H9 (cell line): ENCODE measurements at regions not wholly inside any gene's neighbourhood (a gene's known extent, or its start where the extent isn't known, plus 50 kb on each side); places are given as distances from the start of the nearest gene placed in this dataset.

Experiments
- DNase-seq: peaks from one replicate; pipeline ENCODE4 v3.0.0-alpha.2; 2017
- H2AFZ ChIP-seq: one replicate; pipeline ENCODE4 v1.6.1; 2013; ENCODE audit warnings: mild to moderate bottlenecking, low read length, control low read depth, moderate library complexity
- H2AK5ac ChIP-seq: 2 replicates; pipeline ENCODE4 v1.6.1; 2013; ENCODE audit warnings: low read length, control low read depth, mixed read lengths; ENCODE audit not compliant: insufficient read length
- H2BK120ac ChIP-seq: one replicate; pipeline ENCODE4 v1.6.1; 2013; ENCODE audit warnings: low read depth, mild to moderate bottlenecking, low read length, control low read depth, inconsistent platforms; ENCODE audit not compliant: poor library complexity, severe bottlenecking
- H2BK12ac ChIP-seq: 2 replicates; pipeline ENCODE4 v1.6.1; 2013; ENCODE audit warnings: low read length, control low read depth, mixed read lengths, low read depth; ENCODE audit not compliant: insufficient read length
- H2BK15ac ChIP-seq: 2 replicates; pipeline ENCODE4 v1.6.1; 2013; ENCODE audit warnings: low read depth, low read length, control low read depth
- H2BK20ac ChIP-seq: one replicate; pipeline ENCODE4 v1.6.1; 2013; ENCODE audit warnings: low read depth, mild to moderate bottlenecking, low read length, control low read depth, inconsistent platforms; ENCODE audit not compliant: poor library complexity, severe bottlenecking
- H2BK5ac ChIP-seq: 2 replicates; pipeline ENCODE4 v1.6.1; 2013; ENCODE audit warnings: low read length, control low read depth, mixed read lengths; ENCODE audit not compliant: insufficient read length
- H3K14ac ChIP-seq: 2 replicates; pipeline ENCODE4 v1.6.1; 2013; ENCODE audit warnings: low read length, control low read depth; ENCODE audit not compliant: insufficient read depth
- H3K18ac ChIP-seq: 2 replicates; pipeline ENCODE4 v1.6.1; 2013; ENCODE audit warnings: low read depth, mild to moderate bottlenecking, mixed read lengths, low read length, control low read depth; ENCODE audit not compliant: insufficient read length
- H3K23ac ChIP-seq: 2 replicates; pipeline ENCODE4 v1.6.1; 2013; ENCODE audit warnings: low read length, control low read depth, mixed read lengths, low read depth; ENCODE audit not compliant: insufficient read length
- H3K23me2 ChIP-seq: 2 replicates; pipeline ENCODE4 v1.6.1; 2013; ENCODE audit warnings: low read depth, mild to moderate bottlenecking, mixed read lengths, low read length, control low read depth; ENCODE audit not compliant: insufficient read length, poor library complexity, severe bottlenecking
- H3K27ac ChIP-seq: 2 replicates; pipeline ENCODE4 v1.5.1; 2013; ENCODE audit warnings: low read length, control low read depth, mixed read lengths, low read depth; ENCODE audit not compliant: insufficient read length
- H3K27me3 ChIP-seq: 2 replicates; pipeline ENCODE4 v1.6.1; 2013; ENCODE audit warnings: low read length, control low read depth, inconsistent platforms; ENCODE audit not compliant: insufficient read depth
- H3K4ac ChIP-seq: 2 replicates; pipeline ENCODE4 v1.6.1; 2013; ENCODE audit warnings: low read depth, mild to moderate bottlenecking, control low read depth, inconsistent platforms, low read length, moderate library complexity
- H3K4me1 ChIP-seq: 2 replicates; pipeline ENCODE4 v1.6.1; 2013; ENCODE audit warnings: low read length, control low read depth, inconsistent platforms; ENCODE audit not compliant: insufficient read depth
- H3K4me2 ChIP-seq: 2 replicates; pipeline ENCODE4 v1.6.1; 2013; ENCODE audit warnings: low read length, control low read depth, mixed read lengths; ENCODE audit not compliant: insufficient read length, insufficient read depth
- H3K56ac ChIP-seq: 2 replicates; pipeline ENCODE4 v1.6.1; 2013; ENCODE audit warnings: low read depth, mild to moderate bottlenecking, mixed read lengths, low read length, control low read depth; ENCODE audit not compliant: insufficient read length
- H3K79me1 ChIP-seq: 2 replicates; pipeline ENCODE4 v1.6.1; 2013; ENCODE audit warnings: low read depth, mild to moderate bottlenecking, moderate library complexity, low read length, control low read depth, inconsistent platforms; ENCODE audit not compliant: insufficient read depth, poor library complexity, severe bottlenecking
- H3K79me2 ChIP-seq: 2 replicates; pipeline ENCODE4 v1.6.1; 2013; ENCODE audit warnings: low read length, control low read depth, inconsistent platforms; ENCODE audit not compliant: insufficient read depth
- H3K9ac ChIP-seq: 2 replicates; pipeline ENCODE4 v1.6.1; 2013; ENCODE audit warnings: low read length, control low read depth, mixed read lengths; ENCODE audit not compliant: insufficient read length; ENCODE audit errors: extremely low read depth
- H3K9me3 ChIP-seq: one replicate; pipeline ENCODE4 v1.6.1; 2013; ENCODE audit warnings: low read depth, low read length, inconsistent platforms; ENCODE audit not compliant: control insufficient read depth
- H3T11ph ChIP-seq: one replicate; pipeline ENCODE4 v1.6.1; 2013; ENCODE audit warnings: mild to moderate bottlenecking, low read length, control low read depth, inconsistent platforms
- H4K20me1 ChIP-seq: one replicate; pipeline ENCODE4 v1.6.1; 2013; ENCODE audit not compliant: control insufficient read depth, insufficient read length, insufficient read depth
- H4K5ac ChIP-seq: 2 replicates; pipeline ENCODE4 v1.6.1; 2013; ENCODE audit warnings: low read depth, mild to moderate bottlenecking, mixed read lengths, low read length, control low read depth; ENCODE audit not compliant: insufficient read length
- H4K8ac ChIP-seq: replicated peaks from 2 replicates; pipeline ENCODE4 v1.6.1; 2013; ENCODE audit warnings: low read length, control low read depth, mixed read lengths, low read depth; ENCODE audit not compliant: insufficient read length
- H4K91ac ChIP-seq: 2 replicates; pipeline ENCODE4 v1.6.1; 2013; ENCODE audit warnings: low read depth, mild to moderate bottlenecking, moderate library complexity, mixed read lengths, low read length, control low read depth; ENCODE audit not compliant: insufficient read length
- H3K27ac Mint-ChIP-seq, 3 experiments: 2 replicates in 2 of 3; 3 replicates in 1 of 3; pipeline ENCODE4 v1.8.0; 2020 to 2021; ENCODE audit warnings: mixed read lengths in 3 of 3, mild to moderate bottlenecking in 1 of 3, moderate library complexity in 1 of 3
- H3K27me3 Mint-ChIP-seq: 2 replicates; pipeline ENCODE4 v1.8.0; 2021; ENCODE audit warnings: low read depth, mild to moderate bottlenecking, moderate library complexity, mixed read lengths
- H3K36me3 Mint-ChIP-seq, 3 experiments: 2 replicates in 2 of 3; 3 replicates in 1 of 3; pipeline ENCODE4 v1.8.0; 2020 to 2021; ENCODE audit warnings: low read depth in 3 of 3, mixed read lengths in 3 of 3; ENCODE audit not compliant: insufficient read depth in 1 of 3
- H3K4me1 Mint-ChIP-seq, 2 experiments: 2 replicates each; pipeline ENCODE4 v1.8.0; 2020; ENCODE audit warnings: mixed read lengths in 2 of 2
- H3K4me3 Mint-ChIP-seq, 2 experiments: 2 replicates in 1 of 2; 3 replicates in 1 of 2; pipeline ENCODE4 v1.8.0; 2020 to 2021; ENCODE audit warnings: mild to moderate bottlenecking in 2 of 2, mixed read lengths in 2 of 2, moderate library complexity in 1 of 2
- H3K9me3 Mint-ChIP-seq, 2 experiments: 2 replicates in 1 of 2; 3 replicates in 1 of 2; pipeline ENCODE4 v1.8.0; 2020; ENCODE audit warnings: mild to moderate bottlenecking in 2 of 2, mixed read lengths in 2 of 2, moderate library complexity in 1 of 2
- WGBS: extraction: QIAGEN DNeasy Blood & Tissue Kit; methylation state at CpG from one replicate; pipeline ENCODE4 v1.1.7; 2013; ENCODE audit warnings: missing lambda C conversion rate, low lambda C conversion rate, mixed read lengths; ENCODE audit not compliant: insufficient read length; ENCODE audit errors: extremely low coverage; 5-methylcytosine and 5-hydroxymethylcytosine counted together
- TF ChIP-seq, protein P1 (sequence below): fragments of 200-600 bp; sonication (generic); conservative IDR thresholded peaks from 3 replicates; pipeline ENCODE4 v1.8.0; 2021; ENCODE audit warnings: antibody characterized with exemption, mild to moderate bottlenecking

DNA sequence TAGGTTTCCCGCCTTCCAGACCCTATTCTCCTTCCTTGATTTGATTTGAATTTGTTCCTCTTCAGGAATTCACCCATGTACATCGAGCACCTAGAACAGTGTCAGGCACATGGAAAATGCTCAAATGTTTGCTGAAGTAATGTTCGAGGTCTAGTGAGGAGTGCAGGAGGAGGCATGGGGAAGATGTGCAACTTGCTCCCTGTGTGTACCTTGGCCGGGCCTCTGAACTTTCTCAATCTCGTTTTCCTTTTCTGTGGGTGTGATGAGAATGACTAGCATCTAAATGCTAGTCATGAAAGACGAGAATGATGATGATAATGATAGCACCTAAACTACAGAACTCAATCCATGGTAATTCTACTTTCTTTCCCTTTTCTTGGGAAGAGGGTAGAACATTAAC lies 279.1 kb upstream of the PLET1 start:
- Histone ChIP-seq H2BK20ac (no peak overlapping the region), H3K18ac (no peak overlapping the region), H3K14ac (no peak overlapping the region), H3K23me2 (no peaks in the 10 kb centered on the region), H3K9ac (no peak overlapping the region), H3K56ac (no peak overlapping the region), H2BK15ac (no peak overlapping the region), H4K8ac (no peak overlapping the region), H3K79me2 (no peaks in the 10 kb centered on the region), H2BK5ac (no peak overlapping the region), H3K23ac (no peak overlapping the region), H2AFZ (no peak overlapping the region), H3T11ph (no peak overlapping the region), H3K4me2 (no peak overlapping the region), H4K5ac (no peak overlapping the region), H3K27me3 (no peaks in the 10 kb centered on the region), H3K27ac (no peak overlapping the region), H4K20me1 (no peaks in the 10 kb centered on the region), H2BK12ac (no peak overlapping the region), H2AK5ac (no peak overlapping the region), H2BK120ac (no peak overlapping the region), H3K79me1 (no peaks in the 10 kb centered on the region), H3K9me3 (no peaks in the 10 kb centered on the region), H3K4ac (no peak overlapping the region), H3K4me1 (no peaks in the 10 kb centered on the region), H4K91ac (no peak overlapping the region)
- no peak overlapping the region for H3K27ac Mint-ChIP-seq
- H3K4me3 Mint-ChIP-seq, result no peak overlapping the region
- H3K4me1 Mint-ChIP-seq, result peaks cover 9 to 14% of the 10 kb centered on the region in 2 experiments
- peaks cover 8 to 16% (median 15%) of the 10 kb centered on the region in 3 experiments; a peak in 6 of 7 replicates for H3K36me3 Mint-ChIP-seq
- WGBS, result no CpG with 5 or more reads among the region's 6 CpGs
- no peak for DNase-seq
- H3K27me3 Mint-ChIP-seq, result peaks cover 10% of the 10 kb centered on the region
- H3K9me3 Mint-ChIP-seq, result peaks cover 16 to 20% of the 10 kb centered on the region in 2 experiments
- TF ChIP-seq, protein P1, sequence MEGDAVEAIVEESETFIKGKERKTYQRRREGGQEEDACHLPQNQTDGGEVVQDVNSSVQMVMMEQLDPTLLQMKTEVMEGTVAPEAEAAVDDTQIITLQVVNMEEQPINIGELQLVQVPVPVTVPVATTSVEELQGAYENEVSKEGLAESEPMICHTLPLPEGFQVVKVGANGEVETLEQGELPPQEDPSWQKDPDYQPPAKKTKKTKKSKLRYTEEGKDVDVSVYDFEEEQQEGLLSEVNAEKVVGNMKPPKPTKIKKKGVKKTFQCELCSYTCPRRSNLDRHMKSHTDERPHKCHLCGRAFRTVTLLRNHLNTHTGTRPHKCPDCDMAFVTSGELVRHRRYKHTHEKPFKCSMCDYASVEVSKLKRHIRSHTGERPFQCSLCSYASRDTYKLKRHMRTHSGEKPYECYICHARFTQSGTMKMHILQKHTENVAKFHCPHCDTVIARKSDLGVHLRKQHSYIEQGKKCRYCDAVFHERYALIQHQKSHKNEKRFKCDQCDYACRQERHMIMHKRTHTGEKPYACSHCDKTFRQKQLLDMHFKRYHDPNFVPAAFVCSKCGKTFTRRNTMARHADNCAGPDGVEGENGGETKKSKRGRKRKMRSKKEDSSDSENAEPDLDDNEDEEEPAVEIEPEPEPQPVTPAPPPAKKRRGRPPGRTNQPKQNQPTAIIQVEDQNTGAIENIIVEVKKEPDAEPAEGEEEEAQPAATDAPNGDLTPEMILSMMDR, result no peak
